ENCODE measurements at regions not wholly inside any gene's neighbourhood (a gene's known extent, or its start where the extent isn't known, plus 50 kb on each side); places are given as distances from the start of the nearest gene placed in this dataset.

GRCh38 chr14:66404051-66404545, 82.1 kb upstream of the CCDC196 start:
- TF ChIP-seq CTCF (IDR thresholded peaks at IDR 0.05; ENCODE audit: poor library complexity) (no peak), EZH2 (IDR thresholded peaks at IDR 0.05; ENCODE audit: borderline replicate concordance) (no peak), EZH2phosphoT487 (IDR thresholded peaks at IDR 0.05; ENCODE audit: low read depth, severe bottlenecking, unreplicated experiment) (no peak)

All from hepatocyte (in vitro differentiated cells).